ENCODE measurements at regions not wholly inside any gene's neighbourhood (a gene's known extent, or its start where the extent isn't known, plus 50 kb on each side); places are given as distances from the start of the nearest gene placed in this dataset.

DNA sequence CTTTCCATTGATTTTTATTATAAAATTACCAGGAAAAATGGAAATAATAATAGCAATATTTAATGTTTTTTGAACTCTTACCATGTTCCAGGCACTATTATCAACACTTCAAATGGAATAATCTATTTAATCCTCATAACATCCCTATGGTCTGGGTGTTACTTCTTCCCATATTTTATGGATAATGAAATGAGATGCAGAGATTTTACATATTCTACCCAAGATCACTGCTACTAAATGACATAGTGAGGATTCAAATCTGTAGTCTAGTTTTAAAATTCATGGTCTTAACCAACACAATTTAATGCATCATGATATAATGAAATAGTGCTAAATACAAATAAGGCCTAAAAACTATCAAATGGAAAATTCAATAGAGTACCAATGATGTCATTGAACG lies 70.4 kb upstream of the COL3A1 start:
- DNase-seq (ENCODE audit: low read depth in 4 of 4, low spot score in 3 of 4): no peak

DNA sequence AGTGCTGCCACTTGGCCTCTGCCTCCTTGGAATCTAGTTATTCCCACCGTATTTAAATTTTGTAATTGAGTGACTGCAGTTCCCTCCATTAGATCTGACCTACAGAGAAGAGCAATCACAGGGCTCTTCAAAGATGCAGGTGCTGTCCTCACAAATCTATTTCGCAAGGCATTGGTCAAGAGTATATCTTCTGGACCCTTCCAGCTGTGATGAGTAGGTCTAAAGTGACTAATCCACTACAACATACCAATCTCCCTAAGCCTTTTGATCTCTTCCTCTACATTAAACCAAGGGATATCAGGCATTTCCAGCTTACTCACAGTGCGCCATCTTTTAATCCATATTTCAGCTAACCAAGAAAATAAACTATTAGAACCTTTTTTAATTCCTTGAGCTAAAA lies 65.1 kb upstream of the COL3A1 start:
- no peak for DNase-seq (ENCODE audit: low read depth in 4 of 4, low spot score in 3 of 4)

DNA sequence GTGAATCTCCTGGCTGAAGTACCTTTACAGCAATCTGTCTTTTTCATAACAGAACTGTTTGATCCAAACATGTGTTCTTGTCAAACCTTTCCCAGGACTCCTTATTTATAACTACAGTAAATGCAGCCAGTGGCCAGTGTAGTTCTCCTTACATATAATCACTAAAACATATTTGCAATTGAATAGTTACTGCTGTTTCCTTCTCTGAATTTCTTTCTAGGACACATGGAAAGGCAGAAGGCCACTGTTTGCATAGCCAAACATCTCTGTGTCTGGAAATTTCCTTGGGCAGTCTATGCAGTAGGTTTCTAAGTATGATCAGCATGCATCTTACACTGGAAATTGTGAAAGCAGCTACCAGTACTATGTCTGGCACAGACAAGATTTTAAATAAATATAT lies 57.4 kb upstream of the COL3A1 start:
- DNase-seq (ENCODE audit: low read depth in 4 of 4, low spot score in 3 of 4): no peak

DNA sequence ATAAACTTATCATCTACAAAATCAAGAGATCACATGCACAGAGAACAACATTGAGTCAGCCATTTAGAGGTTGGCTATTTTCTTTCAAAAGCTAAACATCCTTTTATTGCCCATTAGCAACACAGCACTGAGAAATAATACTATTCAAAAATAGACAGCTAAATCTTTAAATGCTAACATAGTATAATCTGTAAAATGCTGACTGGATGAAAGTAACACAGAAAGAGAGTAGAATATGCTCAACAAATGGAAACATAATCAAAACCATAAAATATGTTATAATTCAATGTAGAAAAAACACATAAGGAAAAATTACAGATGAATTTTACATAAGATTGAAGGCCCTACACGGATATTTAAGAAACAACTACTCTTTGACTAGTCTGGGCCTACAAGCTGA lies 56.5 kb upstream of the COL3A1 start:
- no peak for DNase-seq (ENCODE audit: low read depth in 4 of 4, low spot score in 3 of 4)

DNA sequence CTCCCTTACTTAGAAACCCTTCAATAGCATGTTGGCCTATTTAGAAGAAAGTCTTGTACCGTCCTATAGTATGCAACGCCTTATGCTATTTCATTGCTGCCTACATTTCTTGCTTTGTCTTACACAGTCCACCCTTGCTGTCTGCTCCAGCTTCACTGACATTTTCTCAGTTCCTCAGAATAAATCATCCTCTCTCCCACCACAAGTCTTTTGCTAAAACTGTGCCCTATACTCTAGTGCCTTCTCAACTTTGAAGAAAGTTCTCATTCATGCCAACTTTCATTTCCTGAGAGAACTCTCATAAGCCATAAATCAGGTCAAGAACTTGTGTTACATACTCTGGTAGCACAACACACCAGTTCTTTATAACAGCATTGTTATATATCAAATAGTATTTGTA lies 54.3 kb upstream of the COL3A1 start:
- DNase-seq (ENCODE audit: low read depth in 4 of 4, low spot score in 3 of 4): no peak

DNA sequence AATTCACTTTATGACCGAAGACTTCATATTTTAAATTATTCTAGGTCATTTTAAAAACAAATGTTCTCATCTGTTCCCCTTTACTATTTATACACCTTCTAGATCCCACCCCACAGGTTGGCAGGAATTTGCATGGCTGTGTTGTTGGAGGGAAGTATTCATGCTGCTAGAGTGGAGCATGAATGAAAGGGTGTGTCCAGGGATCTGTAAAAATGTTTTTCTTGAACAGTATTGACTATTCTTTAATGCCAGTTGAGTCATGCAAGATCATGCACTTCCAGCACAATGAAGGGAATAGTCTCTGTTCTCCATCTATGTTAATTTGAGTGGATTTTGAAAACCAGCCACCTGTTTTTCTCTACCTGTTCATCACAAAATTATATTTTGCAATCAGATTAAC lies 52.0 kb upstream of the COL3A1 start:
- DNase-seq (ENCODE audit: low read depth in 4 of 4, low spot score in 3 of 4): no peak

All from right renal pelvis (tissue), 4 donors.